Smooth muscle cell (in vitro differentiated cells): ENCODE measurements at regions not wholly inside any gene's neighbourhood (a gene's known extent, or its start where the extent isn't known, plus 50 kb on each side); places are given as distances from the start of the nearest gene placed in this dataset.

Experiments used
- DNase-seq: peaks from one replicate; lab custom pipeline; 2025; ENCODE audit not compliant: unreplicated experiment; lab: John Stamatoyannopoulos, UW
- H2AFZ ChIP-seq: fragments of 200-600 bp; sonication (generic); 2 replicates; pipeline ENCODE4 v1.6.0; 2016; ENCODE audit warnings: antibody characterized with exemption, low read depth, mild to moderate bottlenecking
- H3F3A ChIP-seq: fragments of 200-600 bp; sonication (generic); 2 replicates; pipeline ENCODE4 v1.6.0; 2017; ENCODE audit warnings: antibody characterized with exemption, low read depth
- H3K27ac ChIP-seq: fragments of 200-600 bp; sonication (generic); 2 replicates; pipeline ENCODE4 v1.5.1; 2016; ENCODE audit warnings: low read depth, mild to moderate bottlenecking
- H3K27me3 ChIP-seq: fragments of 200-600 bp; sonication (generic); 2 replicates; pipeline ENCODE4 v1.6.1; 2016; ENCODE audit warnings: low read depth, mild to moderate bottlenecking
- H3K36me3 ChIP-seq: fragments of 200-600 bp; sonication (generic); 2 replicates; pipeline ENCODE4 v1.5.1; 2016; ENCODE audit warnings: low read depth
- H3K4me1 ChIP-seq: fragments of 200-600 bp; sonication (generic); 2 replicates; pipeline ENCODE4 v1.5.1; 2016; ENCODE audit warnings: low read depth
- H3K4me2 ChIP-seq: fragments of 200-600 bp; sonication (generic); 2 replicates; pipeline ENCODE4 v1.6.0; 2016; ENCODE audit warnings: mild to moderate bottlenecking
- H3K4me3 ChIP-seq: fragments of 200-600 bp; sonication (generic); 2 replicates; pipeline ENCODE4 v1.5.1; 2016; ENCODE audit warnings: mild to moderate bottlenecking
- H3K79me2 ChIP-seq: fragments of 200-600 bp; sonication (generic); 2 replicates; pipeline ENCODE4 v1.6.0; 2016; ENCODE audit warnings: low read depth, mild to moderate bottlenecking
- H3K9ac ChIP-seq: fragments of 200-600 bp; sonication (generic); 2 replicates; pipeline ENCODE4 v1.6.0; 2016; ENCODE audit warnings: low read depth
- H3K9me3 ChIP-seq: fragments of 200-600 bp; sonication (generic); replicated peaks from 2 replicates; pipeline ENCODE4 v1.5.1; 2016; ENCODE audit warnings: low read depth
- H4K20me1 ChIP-seq: fragments of 200-600 bp; sonication (generic); 2 replicates; pipeline ENCODE4 v1.6.0; 2016; ENCODE audit warnings: low read depth
- CTCF ChIP-seq: fragments of 200-600 bp; sonication (generic); IDR thresholded peaks from 2 replicates; pipeline ENCODE4 v1.5.1; 2017; ENCODE audit warnings: borderline replicate concordance, mild to moderate bottlenecking, antibody characterized with exemption; ENCODE audit not compliant: insufficient read depth, poor library complexity, severe bottlenecking
- WGBS: methylation state at CpG from one replicate; pipeline ENCODE4 v1.1.7; 2016; ENCODE audit warnings: low lambda C conversion rate; 5-methylcytosine and 5-hydroxymethylcytosine counted together

GRCh38 chr4:180932370-180933001, 1310.7 kb upstream of the TENM3 start:
- H3K9ac ChIP-seq: no peak overlapping the region
- H4K20me1 ChIP-seq: no peaks in the 10 kb centered on the region
- H3K27ac ChIP-seq: no peak overlapping the region
- no peak overlapping the region for H3K4me3 ChIP-seq
- H3K36me3 ChIP-seq: no peaks in the 10 kb centered on the region
- no peak for DNase-seq
- H3K79me2 ChIP-seq: no peaks in the 10 kb centered on the region
- no peak overlapping the region for H2AFZ ChIP-seq
- no peak overlapping the region for H3K4me2 ChIP-seq
- H3F3A ChIP-seq: no peaks in the 10 kb centered on the region
- no peaks in the 10 kb centered on the region for H3K27me3 ChIP-seq
- H3K9me3 ChIP-seq: no peaks in the 10 kb centered on the region
- no peaks in the 10 kb centered on the region for H3K4me1 ChIP-seq
- TF ChIP-seq CTCF: no peak
- 54% methylated on average over 4 of the region's 4 CpGs for WGBS

GRCh38 chr4:180937083-180937482, 1306.1 kb upstream of the TENM3 start:
- 90% methylated on average over 3 of the region's 3 CpGs for WGBS

GRCh38 chr4:180940680-180941079, 1302.5 kb upstream of the TENM3 start:
- Histone ChIP-seq H3K9ac (no peak overlapping the region), H2AFZ (no peak overlapping the region), H3K36me3 (no peaks in the 10 kb centered on the region), H3K4me1 (no peaks in the 10 kb centered on the region), H3K27me3 (no peaks in the 10 kb centered on the region), H4K20me1 (no peaks in the 10 kb centered on the region), H3F3A (no peaks in the 10 kb centered on the region), H3K27ac (no peak overlapping the region), H3K4me2 (no peak overlapping the region), H3K9me3 (no peaks in the 10 kb centered on the region), H3K4me3 (no peak overlapping the region), H3K79me2 (no peaks in the 10 kb centered on the region)
- DNase-seq: no peak
- TF ChIP-seq CTCF: no peak
- WGBS: 98% methylated on average over 1 of the region's 1 CpG

More at GRCh38 chr4:180937083-180937482, 1306.1 kb upstream of the TENM3 start:
- Histone ChIP-seq H3K4me3 (no peak overlapping the region), H4K20me1 (no peaks in the 10 kb centered on the region), H3K79me2 (no peaks in the 10 kb centered on the region), H3F3A (no peaks in the 10 kb centered on the region), H2AFZ (no peak overlapping the region), H3K4me1 (no peaks in the 10 kb centered on the region), H3K27me3 (no peaks in the 10 kb centered on the region), H3K9me3 (no peaks in the 10 kb centered on the region), H3K9ac (no peak overlapping the region), H3K4me2 (no peak overlapping the region), H3K27ac (no peak overlapping the region), H3K36me3 (no peaks in the 10 kb centered on the region)
- TF ChIP-seq CTCF: no peak
- no peak for DNase-seq

GRCh38 chr4:180942367-180942916, 1300.8 kb upstream of the TENM3 start:
- no peak for TF ChIP-seq CTCF
- WGBS: 82% methylated on average over 5 of the region's 5 CpGs

More at GRCh38 chr4:180942367-180942916, 1300.8 kb upstream of the TENM3 start:
- Histone ChIP-seq H3K4me1 (no peaks in the 10 kb centered on the region), H3K4me3 (no peak overlapping the region), H3K79me2 (no peaks in the 10 kb centered on the region), H3K27ac (no peak overlapping the region), H3F3A (no peaks in the 10 kb centered on the region), H4K20me1 (no peaks in the 10 kb centered on the region), H3K9me3 (no peaks in the 10 kb centered on the region), H3K36me3 (no peaks in the 10 kb centered on the region), H2AFZ (no peak overlapping the region), H3K9ac (no peak overlapping the region), H3K4me2 (no peak overlapping the region), H3K27me3 (no peaks in the 10 kb centered on the region)
- no peak for DNase-seq
